Kidney (tissue), 13 donors: ENCODE measurements at regions not wholly inside any gene's neighbourhood (a gene's known extent, or its start where the extent isn't known, plus 50 kb on each side); places are given as distances from the start of the nearest gene placed in this dataset.

Experiments
- DNase-seq, 5 donors: peaks; one replicate each; pipeline ENCODE4 v3.0.0-alpha.2; 2013 to 2020
- FAIRE-seq: peaks from 2 replicates; lab custom pipeline; 2012; peaks lifted over from hg19 to GRCh38; lab: Jason Lieb, UNC
- H3K27ac ChIP-seq, 2 donors: one replicate each; pipeline ENCODE4 v1.7.0; 2013; ENCODE audit warnings: low read depth in 2 of 2, low read length in 2 of 2, inconsistent platforms in 1 of 2
- H3K27me3 ChIP-seq: one replicate; pipeline ENCODE4 v1.7.1; 2013; ENCODE audit warnings: low read length, inconsistent platforms; ENCODE audit not compliant: control insufficient read depth, insufficient read depth
- H3K36me3 ChIP-seq, 3 donors: one replicate each; pipeline versions ENCODE4 v1.7.0 to v1.7.1; 2013; ENCODE audit warnings: low read length in 3 of 3, control low read depth in 1 of 3, inconsistent platforms in 1 of 3; ENCODE audit not compliant: insufficient read depth in 3 of 3, control insufficient read depth in 2 of 3
- H3K4me1 ChIP-seq, 3 donors: one replicate each; pipeline versions ENCODE4 v1.7.0 to v1.7.1; 2013; ENCODE audit warnings: low read length in 3 of 3, inconsistent platforms in 1 of 3, low read depth in 1 of 3; ENCODE audit not compliant: control insufficient read depth in 2 of 3, insufficient read depth in 2 of 3
- H3K4me3 ChIP-seq, 3 donors: one replicate each; pipeline versions ENCODE4 v1.7.0 to v1.8.1; 2013; ENCODE audit warnings: low read length in 3 of 3, control low read depth in 1 of 3, inconsistent platforms in 1 of 3
- H3K9ac ChIP-seq, 3 donors: one replicate each; pipeline versions ENCODE4 v1.7.0 to v1.7.1; 2013; ENCODE audit warnings: low read length in 3 of 3, control low read depth in 1 of 3, inconsistent platforms in 1 of 3
- H3K9me3 ChIP-seq, 3 donors: one replicate each; pipeline versions ENCODE4 v1.7.0 to v1.7.1; 2013; ENCODE audit warnings: low read length in 3 of 3, control low read depth in 1 of 3, inconsistent platforms in 1 of 3; ENCODE audit not compliant: control insufficient read depth in 2 of 3, insufficient read depth in 1 of 3
- intact Hi-C: fragments of 100-400 bp; cut with DNase I; formaldehyde crosslinking; loops from one replicate; pipeline ENCODE4 v1.11.1; 2022
- TF ChIP-seq, protein P1 (sequence below): IDR thresholded peaks from 3 replicates; pipeline ENCODE4 v1.5.1; 2012; ENCODE audit warnings: mild to moderate bottlenecking, moderate library complexity, borderline replicate concordance; ENCODE audit not compliant: insufficient read depth; ENCODE audit errors: extremely low read depth
- donor health status: control.
- donor health status: control.
- donor health status: control.
- donor health status: control.
- donor health status: control.
- donor health status: DM: yes; HTN: yes; CAD: no.
- donor health status: Normal renal cell carcinoma (clear cell type).

DNA sequence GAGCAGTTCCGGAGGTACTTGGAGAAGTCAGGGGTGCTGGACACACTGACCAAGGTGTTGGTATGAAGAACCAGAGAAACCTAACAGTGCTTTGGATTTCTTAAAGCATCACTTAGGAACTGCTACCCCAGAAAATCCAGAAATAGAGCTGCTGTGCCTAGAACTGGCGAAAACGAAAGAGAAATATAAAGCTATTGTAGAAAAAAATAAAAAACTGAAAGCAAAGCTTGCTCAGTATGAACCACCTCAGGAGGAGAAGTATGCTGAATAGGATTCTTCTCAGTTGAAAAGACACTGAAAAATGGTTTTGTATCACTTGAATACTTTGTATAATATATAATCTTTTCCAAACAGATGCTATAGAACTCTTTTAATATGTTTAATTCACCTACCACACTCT lies 106.3 kb upstream of the PMFBP1 start:
- Histone ChIP-seq H3K36me3 (no peaks in the 10 kb centered on the region), H3K27me3 (no peaks in the 10 kb centered on the region), H3K9ac (no peak overlapping the region), H3K4me3 (no peak overlapping the region), H3K4me1 (no peaks in the 10 kb centered on the region), H3K27ac (no peak overlapping the region), H3K9me3 (no peaks in the 10 kb centered on the region)
- TF ChIP-seq, protein P1, sequence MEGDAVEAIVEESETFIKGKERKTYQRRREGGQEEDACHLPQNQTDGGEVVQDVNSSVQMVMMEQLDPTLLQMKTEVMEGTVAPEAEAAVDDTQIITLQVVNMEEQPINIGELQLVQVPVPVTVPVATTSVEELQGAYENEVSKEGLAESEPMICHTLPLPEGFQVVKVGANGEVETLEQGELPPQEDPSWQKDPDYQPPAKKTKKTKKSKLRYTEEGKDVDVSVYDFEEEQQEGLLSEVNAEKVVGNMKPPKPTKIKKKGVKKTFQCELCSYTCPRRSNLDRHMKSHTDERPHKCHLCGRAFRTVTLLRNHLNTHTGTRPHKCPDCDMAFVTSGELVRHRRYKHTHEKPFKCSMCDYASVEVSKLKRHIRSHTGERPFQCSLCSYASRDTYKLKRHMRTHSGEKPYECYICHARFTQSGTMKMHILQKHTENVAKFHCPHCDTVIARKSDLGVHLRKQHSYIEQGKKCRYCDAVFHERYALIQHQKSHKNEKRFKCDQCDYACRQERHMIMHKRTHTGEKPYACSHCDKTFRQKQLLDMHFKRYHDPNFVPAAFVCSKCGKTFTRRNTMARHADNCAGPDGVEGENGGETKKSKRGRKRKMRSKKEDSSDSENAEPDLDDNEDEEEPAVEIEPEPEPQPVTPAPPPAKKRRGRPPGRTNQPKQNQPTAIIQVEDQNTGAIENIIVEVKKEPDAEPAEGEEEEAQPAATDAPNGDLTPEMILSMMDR, result no peak
- intact Hi-C loops, result no loop called here
- DNase-seq (no peak), FAIRE-seq (no peak)

DNA sequence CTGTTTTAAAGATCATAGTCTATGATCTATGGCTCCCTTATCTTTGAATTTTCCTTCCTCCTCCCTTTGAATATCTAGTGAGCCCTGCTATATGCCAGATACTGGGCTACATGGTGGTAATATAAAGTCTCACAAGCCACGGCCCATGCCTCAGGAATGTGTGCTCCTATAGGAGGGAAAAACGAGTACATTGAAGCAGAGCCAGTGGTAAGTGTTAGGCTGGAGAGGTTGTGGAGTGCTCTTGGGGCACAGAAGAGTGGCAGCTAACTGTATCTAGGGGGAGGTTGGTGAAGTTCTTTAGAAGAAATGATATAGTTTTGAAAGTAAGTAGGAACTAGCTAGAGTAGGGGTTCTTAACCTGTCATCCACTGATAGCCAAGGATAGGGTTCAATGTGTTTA lies 105.8 kb upstream of the PMFBP1 start:
- no peaks in the 10 kb centered on the region for H3K27me3 ChIP-seq
- H3K4me3 ChIP-seq, result no peak overlapping the region
- H3K4me1 ChIP-seq, result no peaks in the 10 kb centered on the region
- intact Hi-C loops, result no loop called here
- TF ChIP-seq, protein P1, result no peak
- DNase-seq (no peak), FAIRE-seq (no peak)
- no peak overlapping the region for H3K9ac ChIP-seq
- H3K27ac ChIP-seq, result no peak overlapping the region
- H3K36me3 ChIP-seq, result no peaks in the 10 kb centered on the region
- no peaks in the 10 kb centered on the region for H3K9me3 ChIP-seq

DNA sequence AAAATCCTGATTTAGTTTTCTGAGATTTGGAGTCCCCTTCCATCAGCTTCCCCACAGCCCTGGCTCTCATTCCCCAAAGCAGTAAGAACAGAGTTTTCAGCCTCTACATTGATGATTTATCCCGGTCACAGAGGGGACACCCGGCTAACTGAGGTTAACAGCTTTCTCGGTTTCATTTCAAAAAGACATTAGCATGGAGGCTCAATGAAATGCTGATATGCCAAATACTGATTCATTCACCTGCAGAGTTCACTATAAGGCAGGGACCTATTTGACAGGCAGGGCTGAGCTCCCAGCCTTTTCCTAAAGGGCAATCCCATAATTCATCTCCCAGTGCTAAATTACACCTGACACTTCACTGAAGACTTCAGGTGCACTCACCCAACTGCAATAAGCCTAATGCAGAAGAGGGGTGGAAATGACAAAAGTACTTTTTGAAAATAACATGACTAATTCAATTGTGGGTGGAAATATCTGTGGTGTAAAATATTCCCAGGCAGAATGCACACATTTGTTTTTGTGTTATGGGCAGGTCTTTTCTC lies 99.8 kb upstream of the PMFBP1 start:
- no peaks in the 10 kb centered on the region for H3K9me3 ChIP-seq
- H3K27ac ChIP-seq, result no peak overlapping the region
- no peak overlapping the region for H3K4me3 ChIP-seq
- no peak overlapping the region for H3K9ac ChIP-seq
- H3K36me3 ChIP-seq, result no peaks in the 10 kb centered on the region
- TF ChIP-seq, protein P1, result no peak
- intact Hi-C loops, result no loop called here
- H3K27me3 ChIP-seq, result no peaks in the 10 kb centered on the region
- no peaks in the 10 kb centered on the region for H3K4me1 ChIP-seq
- no peak for DNase-seq
- FAIRE-seq, result no peak

DNA sequence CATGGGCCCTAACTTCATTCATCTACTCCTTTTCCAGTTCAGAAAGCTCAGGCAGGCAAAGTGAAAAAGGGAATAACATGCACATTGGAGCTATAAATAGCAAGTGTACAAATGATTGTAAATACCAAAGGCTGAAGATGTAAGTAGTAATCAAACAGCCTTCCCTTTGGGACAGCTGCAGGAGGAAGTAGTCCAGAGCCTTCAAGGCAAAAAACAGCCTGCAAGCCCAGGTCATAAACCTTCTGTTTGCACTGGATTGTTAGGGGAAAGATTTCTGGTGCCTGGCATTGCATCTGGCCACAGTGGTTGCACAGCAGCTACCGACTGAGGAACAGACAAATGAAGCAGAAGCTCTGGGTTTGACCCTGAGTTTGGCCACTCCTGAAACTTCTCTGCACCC lies 98.6 kb upstream of the PMFBP1 start:
- intact Hi-C loops, result no loop called here
- H3K36me3 ChIP-seq, result no peaks in the 10 kb centered on the region
- H3K4me1 ChIP-seq, result no peaks in the 10 kb centered on the region
- H3K9me3 ChIP-seq, result no peaks in the 10 kb centered on the region
- DNase-seq (peak in 1 of 5 donors; percentile 11), FAIRE-seq (no peak)
- H3K4me3 ChIP-seq, result no peak overlapping the region
- no peaks in the 10 kb centered on the region for H3K27me3 ChIP-seq
- H3K9ac ChIP-seq, result no peak overlapping the region
- H3K27ac ChIP-seq, result no peak overlapping the region
- TF ChIP-seq, protein P1, result no peak
